HL-60 (cell line): ENCODE measurements at regions not wholly inside any gene's neighbourhood (a gene's known extent, or its start where the extent isn't known, plus 50 kb on each side); places are given as distances from the start of the nearest gene placed in this dataset.

Source experiments
- CTCF ChIP-seq: IDR thresholded peaks from one replicate; pipeline ENCODE4 v1.5.1; 2011; ENCODE audit warnings: low read length, control low read depth, inconsistent platforms; ENCODE audit not compliant: insufficient read depth
- GABPA ChIP-seq: IDR thresholded peaks from 2 replicates; pipeline ENCODE4 v1.6.1; 2012; ENCODE audit warnings: low read depth
- POLR2AphosphoS5 ChIP-seq: IDR thresholded peaks from 2 replicates; pipeline ENCODE4 v1.6.1; 2012; ENCODE audit warnings: low read depth
- REST ChIP-seq: IDR thresholded peaks from 2 replicates; pipeline ENCODE4 v1.6.1; 2012; ENCODE audit warnings: low read depth; ENCODE audit not compliant: insufficient replicate concordance
- SPI1 ChIP-seq: IDR thresholded peaks from 2 replicates; pipeline ENCODE4 v1.6.1; 2012; ENCODE audit warnings: low read depth, mild to moderate bottlenecking, borderline replicate concordance

GRCh38 chr3:25883492-25883891, 93.6 kb downstream of the OXSM start:
- TF ChIP-seq CTCF (no peak), REST (no peak), POLR2AphosphoS5 (no peak), GABPA (no peak), SPI1 (no peak)
